HepG2 (cell line): ENCODE measurements at regions not wholly inside any gene's neighbourhood (a gene's known extent, or its start where the extent isn't known, plus 50 kb on each side); places are given as distances from the start of the nearest gene placed in this dataset.

Experiments
- ATAC-seq: fragments of 200-7000 bp; cut with Tn5 transposase; 3 replicates; pipeline ENCODE4 v1.9.1; 2020; ENCODE audit warnings: mild to moderate bottlenecking, moderate library complexity
- BruUV-seq: library from RNA; stranded (reverse); fragments of 400-500 nt; replicated peaks from 2 replicates; lab custom pipeline; 2021; lab: Mats Ljungman, UMichigan
- CTCF ChIA-PET: fragments of 300-600 bp; formaldehyde crosslinking; extraction: SDS; loops from one replicate; lab custom pipeline; 2021; ENCODE audit warnings: low total read pairs, inconsistent platforms, low intra/inter-chr PET ratio; lab: Yijun Ruan, JAX
- POLR2A ChIA-PET: fragments of 350-600 bp; sonication (Branson Sonifier 250); formaldehyde crosslinking; loops from one replicate; lab custom pipeline; 2020; ENCODE audit warnings: antibody characterized with exemption, inconsistent platforms; lab: Yijun Ruan, JAX
- DNase-seq: peaks from one replicate; pipeline ENCODE4 v3.0.0-alpha.2; 2015; ENCODE audit warnings: low spot score
- FAIRE-seq: peaks from 3 replicates; lab custom pipeline; 2011; peaks lifted over from hg19 to GRCh38; lab: Jason Lieb, UNC
- H2AFZ ChIP-seq: one replicate; pipeline ENCODE4 v1.6.1; 2011; ENCODE audit warnings: low read length, inconsistent platforms
- H3K27ac ChIP-seq: fragments of 300-600 bp; 3 replicates; pipeline ENCODE4 v1.8.0; 2011; ENCODE audit warnings: mixed run types, mild to moderate bottlenecking, mixed read lengths, low read length, inconsistent platforms; ENCODE audit not compliant: insufficient read depth; ENCODE audit errors: extremely low read length
- H3K27me3 ChIP-seq, 2 experiments: fragments of 200-600 bp in 1 of 2; 2 replicates in 1 of 2; 3 replicates in 1 of 2; pipeline versions ENCODE4 v1.6.0 to v1.8.0; 2011; ENCODE audit warnings: low read length in 2 of 2, mild to moderate bottlenecking in 2 of 2, moderate library complexity in 2 of 2, inconsistent platforms in 1 of 2; ENCODE audit not compliant: insufficient read depth in 2 of 2, control insufficient read depth in 1 of 2
- H3K36me3 ChIP-seq, 2 experiments: fragments of 200-600 bp in 1 of 2; replicated peaks in 1 of 2; 2 replicates in 1 of 2; 3 replicates in 1 of 2; pipeline versions ENCODE4 v1.5.1 to v1.8.0; 2011; ENCODE audit warnings: low read length in 2 of 2, inconsistent platforms in 1 of 2; ENCODE audit not compliant: insufficient read depth in 2 of 2, control insufficient read depth in 1 of 2
- H3K4me1 ChIP-seq: 2 replicates; pipeline ENCODE4 v1.5.1; 2012; ENCODE audit warnings: low read length, inconsistent platforms; ENCODE audit not compliant: insufficient read depth
- H3K4me2 ChIP-seq: 2 replicates; pipeline ENCODE4 v1.6.0; 2011; ENCODE audit warnings: low read depth, low read length, inconsistent platforms
- H3K4me3 ChIP-seq, 3 experiments: fragments of 200-600 bp in 1 of 3; sonication (generic), shearing (Covaris generic) in 1 of 3; replicated peaks in 1 of 3; 2 replicates each; pipeline ENCODE4 v1.5.1; 2011 to 2016; ENCODE audit warnings: low read length in 3 of 3, inconsistent platforms in 2 of 3, low read depth in 2 of 3, mild to moderate bottlenecking in 2 of 3, control low read depth in 1 of 3, mixed read lengths in 1 of 3; ENCODE audit not compliant: insufficient read depth in 1 of 3
- H3K79me2 ChIP-seq: one replicate; pipeline ENCODE4 v1.6.1; 2011; ENCODE audit warnings: low read length, inconsistent platforms; ENCODE audit not compliant: insufficient read depth
- H3K9ac ChIP-seq: 2 replicates; pipeline ENCODE4 v1.6.0; 2011; ENCODE audit warnings: mild to moderate bottlenecking, low read depth, low read length, inconsistent platforms; ENCODE audit not compliant: insufficient read depth
- H3K9me3 ChIP-seq: 2 replicates; pipeline ENCODE4 v1.5.1; 2012; ENCODE audit warnings: mild to moderate bottlenecking, low read length
- H4K20me1 ChIP-seq: 2 replicates; pipeline ENCODE4 v1.6.0; 2011; ENCODE audit warnings: inconsistent platforms, mild to moderate bottlenecking, low read length, moderate library complexity; ENCODE audit not compliant: insufficient read depth
- ADNP ChIP-seq: sonication (generic); formaldehyde crosslinking; IDR thresholded peaks from 2 replicates; pipeline ENCODE4 v1.4.0; 2020; ENCODE audit warnings: missing genetic modification reagents
- HES4 ChIP-seq: sonication (generic); formaldehyde crosslinking; IDR thresholded peaks from 2 replicates; pipeline ENCODE4 v1.9.0; 2021; ENCODE audit warnings: mild to moderate bottlenecking, missing genetic modification reagents, borderline replicate concordance
- MAX ChIP-seq: IDR thresholded peaks from 2 replicates; pipeline ENCODE4 v1.6.1; 2012; ENCODE audit warnings: inconsistent platforms
- PBX2 ChIP-seq: IDR thresholded peaks from 2 replicates; pipeline ENCODE4 v1.6.1; 2016; ENCODE audit warnings: control low read depth
- RERE ChIP-seq: IDR thresholded peaks from 2 replicates; pipeline ENCODE4 v1.6.1; 2016; ENCODE audit warnings: low read depth, missing genetic modification reagents, missing compliant biosample characterization
- ZC3H4 ChIP-seq: sonication (generic); formaldehyde crosslinking; IDR thresholded peaks from 2 replicates; pipeline ENCODE4 v1.4.0; 2020; ENCODE audit warnings: missing genetic modification reagents, borderline replicate concordance
- ZNF691 ChIP-seq: sonication (generic); formaldehyde crosslinking; IDR thresholded peaks from 2 replicates; pipeline ENCODE4 v1.4.0; 2020; ENCODE audit warnings: missing genetic modification reagents, low read depth, mild to moderate bottlenecking, borderline replicate concordance
- WGBS: methylation state at CpG from one replicate; pipeline ENCODE4 v1.1.6; 2017; ENCODE audit warnings: low lambda C conversion rate; 5-methylcytosine and 5-hydroxymethylcytosine counted together
- in situ Hi-C: cut with HindIII; loops from 2 replicates; pipeline ENCODE4 v1.10.0; 2017; ENCODE audit warnings: low pct_unique_long_range_greater_than_20kb; ENCODE audit not compliant: extremely low pct_ligation_motif_present
- intact Hi-C: fragments of 100-400 bp; cut with micrococcal nuclease; formaldehyde crosslinking; loops from one replicate; pipeline ENCODE4 v1.10.0; 2022; ENCODE audit not compliant: unreplicated experiment

- BruUV-seq: no TSS peak
- Histone ChIP-seq H3K9me3 (peaks cover 75% of the 10 kb centered on the region), H3K27me3 (no peaks in the 10 kb centered on the region; a peak in 1 of 5 replicates), H3K4me2 (no peak overlapping the region), H3K79me2 (no peaks in the 10 kb centered on the region), H4K20me1 (no peaks in the 10 kb centered on the region), H3K9ac (no peak overlapping the region), H2AFZ (no peak overlapping the region), H3K36me3 (no peaks in the 10 kb centered on the region), H3K27ac (no peak overlapping the region), H3K4me1 (no peaks in the 10 kb centered on the region), H3K4me3 (no peak overlapping the region)
- WGBS: 5% methylated on average over 1 of the region's 1 CpG
- TF ChIP-seq MAX (no peak), RERE (CRISPR knock-in tag) (no peak), ADNP (CRISPR knock-in tag) (no peak), ZNF691 (CRISPR knock-in tag) (no peak), ZC3H4 (no peak), HES4 (CRISPR knock-in tag) (no peak), PBX2 (no peak)
- FAIRE-seq (no peak), ATAC-seq (no peak), DNase-seq (no peak)
- in situ Hi-C loops (no loop called here), intact Hi-C loops (no loop called here)
- CTCF ChIA-PET: no interaction called here
- POLR2A ChIA-PET: no interaction called here
Measured at GRCh38 chr4:33881176-33881575, 2363.1 kb downstream of the ARAP2 start.
